NCI-H2196 (cell line): ENCODE measurements at regions not wholly inside any gene's neighbourhood (a gene's known extent, or its start where the extent isn't known, plus 50 kb on each side); places are given as distances from the start of the nearest gene placed in this dataset.

Experiments
- DNase-seq: peaks from one replicate; lab custom pipeline; 2025; ENCODE audit not compliant: unreplicated experiment; lab: John Stamatoyannopoulos, UW

DNA sequence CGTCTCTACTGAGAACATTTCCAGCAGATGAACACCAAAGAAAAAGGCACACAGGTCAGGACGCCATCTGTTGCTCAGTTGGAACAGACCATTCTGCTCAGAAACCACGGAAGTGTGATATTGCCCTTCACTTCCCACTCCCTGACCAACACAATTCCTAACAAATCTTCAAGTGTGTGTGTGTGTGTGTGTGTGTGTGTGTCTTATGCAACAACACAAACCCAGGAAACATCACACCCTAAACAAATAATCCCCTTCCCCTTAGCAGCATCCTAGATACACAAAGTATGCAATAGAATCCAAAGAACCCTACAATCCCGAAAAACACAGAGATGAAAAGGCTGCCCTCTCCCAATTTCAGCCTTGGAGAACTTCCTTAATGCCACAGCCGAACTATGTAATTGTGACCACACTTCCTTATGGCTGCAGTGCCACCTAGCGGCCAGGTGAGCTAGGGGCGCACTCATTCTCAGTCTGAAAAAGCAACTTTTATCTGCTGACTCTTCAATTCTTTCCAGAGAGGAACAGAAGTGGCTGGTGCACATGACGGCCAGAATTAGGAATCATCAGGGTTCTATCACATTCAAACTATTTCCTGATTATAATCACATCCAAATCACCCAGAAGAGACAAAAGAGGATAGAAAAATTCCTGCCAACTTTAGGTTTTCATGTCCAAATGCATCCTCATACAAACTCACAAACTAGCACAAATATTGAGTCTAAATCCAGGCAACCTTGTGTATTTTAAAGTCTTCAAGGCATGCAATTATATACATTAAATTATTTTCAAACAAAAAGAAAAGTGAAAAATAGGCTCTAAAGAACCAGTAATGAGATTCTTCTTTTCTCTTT lies 164.9 kb downstream of the DHX15 start:
- peak; percentile 74 for DNase-seq

DNA sequence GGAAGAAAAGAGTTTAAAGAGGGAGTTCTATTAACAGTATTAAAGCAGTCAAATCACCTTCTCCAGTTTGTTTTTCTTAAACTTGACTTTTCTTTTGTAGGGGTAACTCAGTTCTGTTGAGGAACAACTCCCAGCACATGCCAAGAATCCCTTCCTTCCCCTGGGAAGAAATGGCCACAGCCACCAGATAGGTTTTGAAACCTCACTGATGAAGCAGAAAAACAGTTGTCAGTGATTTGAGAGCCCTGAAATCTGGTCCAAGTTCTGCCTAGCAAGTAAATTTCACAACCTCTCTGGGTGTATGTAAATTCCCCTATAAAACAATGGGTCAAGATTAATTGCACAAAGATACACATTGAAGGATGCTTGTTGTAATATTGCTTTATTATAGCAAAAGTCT lies 167.1 kb downstream of the DHX15 start:
- no peak for DNase-seq

DNA sequence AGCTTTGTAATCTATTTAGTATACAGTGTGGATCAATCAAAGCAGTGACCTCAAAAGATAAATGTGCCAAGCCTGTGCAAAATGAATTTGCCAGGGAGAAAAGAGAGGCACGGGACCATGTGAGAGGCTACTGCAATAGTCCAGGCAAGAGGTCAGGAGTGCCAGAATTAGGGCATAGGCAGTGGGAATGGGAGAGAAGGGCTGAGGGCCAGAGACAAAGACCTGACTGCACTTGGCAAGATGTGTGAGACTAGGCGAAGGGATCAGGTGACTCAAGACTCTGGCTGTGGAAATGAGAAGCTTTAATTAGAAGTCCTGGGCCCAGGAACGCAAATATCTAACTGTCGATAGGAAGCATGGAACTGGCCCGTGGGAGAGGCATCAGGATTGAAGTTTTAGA lies 168.1 kb downstream of the DHX15 start:
- DNase-seq = no peak

DNA sequence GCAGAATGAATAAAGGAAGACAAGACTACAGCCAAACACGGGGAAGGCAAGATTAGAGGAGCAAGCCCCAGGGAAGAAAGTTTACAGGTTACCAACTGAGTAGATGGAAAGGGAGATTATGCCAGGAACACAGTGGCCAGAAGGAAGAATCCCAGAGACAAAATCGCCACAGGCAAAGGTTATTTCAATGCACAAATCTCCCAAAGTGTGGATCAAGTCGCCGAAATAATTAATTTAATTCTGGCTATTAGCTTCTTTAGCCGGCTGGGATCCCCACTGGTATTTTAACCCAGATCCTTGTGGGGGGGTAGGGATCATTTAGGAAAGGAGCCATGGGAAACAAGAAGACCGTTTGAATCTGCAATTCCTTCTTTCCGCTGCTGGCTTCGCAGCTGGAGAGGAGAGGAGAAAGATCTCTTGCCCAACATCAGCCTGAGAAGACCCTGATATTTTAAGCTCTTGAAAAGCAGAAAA lies 171.0 kb downstream of the DHX15 start:
- no peak for DNase-seq

DNA sequence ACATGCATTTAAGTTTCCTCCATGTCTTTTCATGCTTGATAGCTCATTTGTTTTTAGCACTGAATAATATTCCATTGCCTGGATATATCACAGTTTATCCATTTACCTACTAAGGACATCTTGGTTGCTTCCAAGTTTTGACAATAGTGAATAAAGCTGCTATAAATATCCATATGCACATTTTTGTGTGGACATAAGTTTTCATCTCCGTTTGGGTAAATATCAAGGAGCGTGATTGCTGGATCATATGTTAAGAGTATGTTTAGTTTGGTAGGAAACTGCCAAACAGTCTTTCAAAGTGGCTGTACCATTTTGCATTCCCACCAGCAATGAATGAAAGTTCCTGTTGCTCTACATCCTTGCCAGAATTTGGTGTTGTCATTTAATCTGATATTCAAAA lies 172.5 kb downstream of the DHX15 start:
- no peak for DNase-seq

DNA sequence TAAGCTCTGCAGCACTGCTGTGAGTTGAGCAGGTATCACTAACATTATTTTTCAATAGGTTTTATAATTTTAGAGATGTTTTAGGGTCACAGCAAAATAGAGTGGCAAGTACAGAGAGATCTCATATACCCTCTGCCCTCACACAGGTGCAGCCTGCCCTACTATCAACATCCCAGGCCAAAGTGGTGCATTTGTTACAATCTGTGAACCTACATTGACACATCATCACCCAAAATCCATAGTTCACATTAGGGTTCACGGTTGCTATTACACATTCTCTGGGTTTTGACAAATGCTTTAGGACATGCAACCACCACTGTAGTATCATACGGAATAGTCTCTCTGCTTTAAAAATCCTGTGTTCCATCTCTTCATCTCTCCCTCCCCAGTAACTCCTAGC lies 173.1 kb downstream of the DHX15 start:
- DNase-seq = no peak

DNA sequence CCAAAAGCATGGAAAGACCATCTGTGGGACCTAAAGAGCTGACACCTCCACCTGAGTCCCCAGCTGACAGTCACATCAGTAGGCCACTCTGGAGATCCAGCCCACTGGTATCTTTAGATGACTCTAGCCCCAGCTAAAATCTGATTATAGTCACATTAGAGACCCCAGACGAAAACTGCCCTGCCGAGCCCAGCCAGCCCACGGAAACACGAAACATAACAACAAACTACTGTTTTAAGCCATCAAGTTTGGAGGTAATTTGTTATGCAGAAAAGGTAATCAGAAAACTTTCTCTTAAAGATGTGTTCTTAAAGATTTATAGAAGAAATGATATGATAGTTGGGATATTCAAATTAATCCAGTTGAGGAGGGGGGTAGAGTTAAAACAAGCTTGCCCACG lies 175.7 kb downstream of the DHX15 start:
- no peak for DNase-seq

DNA sequence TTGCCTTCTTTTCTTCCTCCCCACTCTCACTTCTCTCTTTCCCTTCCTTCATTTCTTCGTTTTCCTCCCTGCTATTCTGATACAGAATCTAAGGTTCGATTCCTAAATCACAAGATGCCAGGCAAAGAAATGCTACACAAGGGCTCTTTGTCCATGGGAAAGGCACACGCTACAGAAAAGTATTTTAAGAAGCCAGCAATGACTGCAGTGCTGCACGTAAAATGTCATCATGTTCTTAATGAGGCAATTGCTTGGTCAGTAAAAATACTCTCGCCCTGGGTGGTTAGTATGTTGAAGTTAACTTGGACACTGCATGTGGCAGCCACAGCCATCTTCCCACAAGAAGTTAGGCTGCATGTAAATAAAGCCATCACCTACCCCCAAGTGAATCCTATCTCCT lies 178.4 kb downstream of the DHX15 start:
- DNase-seq = no peak

DNA sequence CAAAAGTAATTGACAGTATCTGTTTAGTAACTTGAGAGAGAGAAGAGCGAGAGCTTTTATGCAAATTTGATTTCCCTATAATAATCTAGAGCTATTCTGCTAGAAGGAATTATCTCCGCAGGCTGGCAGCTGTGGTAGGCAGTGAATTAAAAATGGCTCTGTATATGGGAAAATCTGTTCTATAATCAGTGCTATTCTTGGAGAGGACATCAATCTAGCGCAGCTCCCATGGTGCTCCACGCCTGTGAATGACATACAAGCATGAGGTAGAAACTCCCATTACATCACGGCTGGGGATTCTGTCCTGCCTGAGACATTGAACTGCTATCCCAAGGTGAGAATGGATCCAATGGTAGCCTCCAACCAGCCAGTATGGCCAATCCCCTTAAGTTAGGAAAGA lies 179.0 kb downstream of the DHX15 start:
- DNase-seq = no peak

DNA sequence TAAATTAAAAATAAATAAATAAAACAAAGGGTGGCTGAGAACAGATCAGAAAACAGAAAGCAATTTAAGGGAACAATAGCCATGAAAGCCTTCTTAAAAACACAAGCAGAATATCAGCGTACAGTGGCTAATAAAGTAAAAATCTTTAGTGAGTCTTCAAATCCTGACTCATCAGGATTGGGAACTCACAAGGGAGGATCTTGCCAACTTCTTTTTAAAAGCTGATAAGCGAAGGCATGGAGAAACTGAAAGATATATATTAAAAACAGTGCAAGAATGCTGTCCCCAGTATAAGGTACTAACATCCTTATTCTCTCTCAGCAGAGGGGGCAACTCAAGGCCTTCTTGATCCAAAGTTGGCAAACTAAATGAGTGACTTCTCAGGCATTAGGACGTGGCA lies 180.1 kb downstream of the DHX15 start:
- no peak for DNase-seq

DNA sequence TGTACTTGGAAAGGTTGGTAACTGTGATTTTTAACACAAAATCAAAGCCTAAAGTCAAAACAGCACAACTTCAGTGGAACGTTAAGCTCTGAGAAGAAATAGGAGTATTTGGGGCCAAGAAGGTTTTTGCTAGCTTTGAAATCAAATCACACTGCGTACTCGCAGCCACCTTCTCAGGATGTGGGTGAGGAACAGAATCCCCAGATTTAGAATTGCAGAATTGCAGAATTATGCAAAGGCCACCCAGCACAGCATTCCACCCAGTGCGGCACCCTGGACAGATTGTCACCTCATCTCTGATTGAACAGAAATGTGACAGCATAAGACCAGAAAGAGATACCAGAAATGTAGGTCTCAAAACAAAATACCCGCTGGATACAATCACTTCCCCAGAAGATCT lies 181.1 kb downstream of the DHX15 start:
- DNase-seq = no peak

DNA sequence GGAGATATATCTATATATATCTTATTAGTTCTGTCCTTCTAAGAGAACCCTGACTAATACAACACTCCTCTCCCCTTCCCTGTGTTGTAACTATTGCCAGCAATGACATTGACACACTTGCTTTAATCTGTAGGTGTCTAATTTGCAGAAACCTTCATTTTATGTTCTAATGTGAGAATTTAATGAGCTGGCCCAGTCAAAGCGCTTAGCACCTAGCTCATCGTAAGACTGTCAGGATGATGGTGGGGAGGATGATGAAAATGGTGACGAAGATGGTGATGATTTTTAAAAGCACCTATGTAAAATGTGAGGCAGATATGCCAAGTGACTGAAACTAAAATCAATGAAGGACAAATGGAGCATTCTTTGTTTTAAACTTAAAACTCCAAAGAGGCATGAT lies 183.8 kb downstream of the DHX15 start:
- DNase-seq = no peak

DNA sequence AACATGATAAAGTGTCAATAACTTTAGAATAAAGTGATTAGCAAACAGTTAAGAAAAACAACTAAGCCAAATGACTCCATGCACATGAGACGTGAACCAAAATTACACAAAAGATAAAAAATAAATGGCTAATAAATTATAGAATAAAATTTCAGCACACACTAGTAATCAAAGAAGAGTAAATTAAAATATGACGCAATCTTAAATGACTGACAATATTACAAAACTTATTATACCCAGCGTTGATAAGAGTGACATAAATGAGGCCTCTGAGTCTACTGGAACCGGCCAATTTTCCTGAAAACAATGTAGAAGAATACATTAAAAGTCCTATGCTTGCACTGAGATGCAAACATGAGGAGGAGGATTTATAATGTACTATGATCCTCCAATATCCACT lies 187.4 kb downstream of the DHX15 start:
- no peak for DNase-seq

DNA sequence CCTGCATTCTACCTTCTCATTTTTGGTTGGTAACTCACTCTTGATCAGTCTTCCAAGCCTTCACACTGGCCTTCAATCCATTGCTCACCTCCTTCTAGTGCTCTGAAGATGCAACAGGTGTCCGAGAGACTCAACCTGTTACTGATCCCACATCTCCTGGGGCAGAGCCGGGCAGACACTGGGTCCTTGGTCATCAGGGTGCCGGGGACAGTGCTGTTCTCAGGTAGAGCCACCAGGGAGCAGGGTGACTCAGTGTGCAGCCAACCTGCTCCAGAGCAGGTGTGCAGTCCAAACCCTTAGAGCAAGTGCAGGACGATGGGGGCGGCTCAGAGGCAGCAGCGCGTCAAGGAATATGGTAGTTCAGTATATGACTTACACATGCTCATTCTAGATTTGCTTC lies 188.4 kb downstream of the DHX15 start:
- DNase-seq = no peak

DNA sequence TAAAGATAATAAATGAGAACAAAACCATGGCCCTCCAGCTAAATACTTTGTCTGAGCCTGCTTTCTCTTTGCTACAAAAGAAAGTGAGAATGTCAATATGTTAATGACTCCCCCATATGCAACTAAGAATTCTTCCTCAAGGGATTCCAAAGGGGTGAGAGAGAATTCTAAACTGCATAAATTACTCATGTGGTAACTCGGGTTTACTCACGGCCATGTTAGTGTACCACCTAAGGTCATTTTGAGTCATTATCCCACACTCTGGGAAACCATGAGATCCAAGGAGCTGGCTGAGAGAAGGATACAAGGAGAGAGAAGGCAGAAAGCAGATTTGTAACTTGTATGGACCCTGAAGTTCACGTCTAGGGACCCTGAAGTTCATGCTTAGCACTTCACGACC lies 190.3 kb downstream of the DHX15 start:
- DNase-seq = no peak

DNA sequence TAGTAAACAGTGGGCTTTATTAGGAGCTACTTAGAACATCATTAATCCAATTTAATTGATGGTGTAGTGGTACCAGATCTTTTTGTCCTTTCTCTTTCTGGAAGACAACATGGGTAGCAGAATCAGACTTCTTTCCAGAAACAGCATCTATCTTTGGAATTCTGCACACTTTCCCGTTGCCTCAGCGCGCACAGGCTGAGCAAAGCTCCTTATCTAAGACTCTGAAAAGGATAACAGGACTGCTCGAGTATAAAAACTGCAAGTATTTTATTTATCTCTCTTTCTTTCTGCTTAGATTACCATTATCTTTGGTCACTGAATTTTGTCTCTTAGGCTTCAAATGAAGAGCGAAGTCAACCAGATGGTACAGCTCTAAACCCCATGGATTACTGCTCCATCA lies 191.7 kb downstream of the DHX15 start:
- DNase-seq = no peak

DNA sequence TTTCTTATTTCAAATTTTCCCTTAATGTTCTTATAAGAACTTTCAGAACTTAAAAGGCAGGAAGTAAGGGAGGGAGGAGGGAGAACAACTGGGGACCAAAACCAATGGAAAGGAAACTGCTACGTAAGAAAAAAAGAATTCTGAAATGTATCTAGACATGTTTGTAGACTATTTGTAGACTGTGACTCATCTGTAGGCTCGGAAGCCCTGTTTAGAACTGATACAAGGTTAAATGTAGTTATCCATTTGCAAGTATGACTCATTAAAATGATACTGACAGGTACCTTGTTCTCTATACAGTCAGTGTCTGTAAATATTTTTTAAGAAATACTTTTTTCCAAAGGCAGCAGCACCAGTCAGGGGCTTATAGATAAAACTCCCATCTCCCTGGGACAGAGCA lies 202.0 kb downstream of the DHX15 start:
- DNase-seq = no peak

DNA sequence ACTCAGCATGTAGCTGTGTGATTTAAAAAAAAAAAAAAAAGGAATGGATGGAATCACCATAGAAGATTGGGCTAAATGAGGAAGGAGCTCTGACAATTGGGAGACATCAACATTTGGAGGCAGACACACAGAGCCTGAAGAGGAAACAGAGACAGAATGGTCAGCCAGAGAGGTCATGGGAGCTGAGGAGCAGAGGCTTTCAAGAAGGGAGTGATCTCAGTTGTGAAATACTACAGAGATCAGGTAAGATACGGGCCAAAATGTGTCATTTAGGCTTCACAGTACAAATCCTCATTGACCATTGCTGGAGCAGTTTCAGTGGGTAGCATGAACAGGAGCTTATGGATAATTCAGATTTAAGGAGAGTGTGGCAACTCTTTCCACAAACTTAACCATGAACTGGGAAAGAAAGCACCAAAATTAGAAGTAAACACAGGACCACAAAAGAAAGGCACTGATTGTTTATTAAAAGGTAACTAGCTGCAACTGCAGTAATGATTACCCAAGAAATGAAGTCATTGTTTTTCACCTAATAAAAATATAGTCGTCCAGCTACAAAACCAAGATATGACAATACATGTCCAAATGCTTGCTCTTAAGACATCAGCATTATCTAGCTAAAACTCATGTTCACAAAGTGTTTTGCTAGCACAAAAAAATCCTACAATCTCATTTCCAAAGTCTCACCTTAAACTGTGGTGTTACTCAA lies 203.2 kb downstream of the DHX15 start:
- DNase-seq = no peak

DNA sequence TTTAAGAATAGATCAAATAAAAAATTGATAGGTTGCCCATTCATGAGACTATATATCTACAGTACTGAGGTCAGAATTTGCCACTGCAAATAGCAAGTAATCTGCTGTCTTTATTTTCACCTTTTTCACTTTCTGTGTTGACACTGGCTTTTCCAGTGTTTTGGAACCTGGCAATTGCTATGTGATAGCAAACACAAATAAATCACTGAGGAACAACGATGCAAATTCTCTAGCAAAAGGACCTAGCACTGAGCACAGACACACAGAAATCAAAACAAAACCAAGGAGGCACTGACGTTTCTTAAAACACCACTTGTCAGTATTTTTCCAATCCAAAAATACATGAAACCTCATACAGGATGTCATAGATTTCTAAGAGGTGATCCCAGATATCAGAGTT lies 210.7 kb downstream of the DHX15 start:
- no peak for DNase-seq

DNA sequence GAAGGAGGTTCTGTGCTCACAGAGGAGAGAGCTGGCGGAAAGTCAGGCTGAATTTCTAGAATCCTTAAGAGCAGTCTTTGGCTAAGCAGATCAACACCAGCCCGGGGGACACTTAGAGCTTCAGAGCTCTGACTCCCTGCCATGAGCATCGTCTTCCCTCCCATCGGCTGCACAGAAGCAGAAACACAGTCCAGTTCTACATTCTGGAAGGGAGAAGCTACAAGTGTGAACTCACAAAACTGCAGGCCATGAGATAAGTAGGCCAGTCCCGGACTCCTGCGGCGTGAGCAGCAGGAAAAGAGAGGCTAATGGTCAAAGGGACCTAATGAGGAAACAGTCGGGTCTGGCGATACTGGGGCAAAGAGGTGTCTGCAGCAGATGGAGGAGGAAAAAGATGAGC lies 211.5 kb downstream of the DHX15 start:
- no peak for DNase-seq

DNA sequence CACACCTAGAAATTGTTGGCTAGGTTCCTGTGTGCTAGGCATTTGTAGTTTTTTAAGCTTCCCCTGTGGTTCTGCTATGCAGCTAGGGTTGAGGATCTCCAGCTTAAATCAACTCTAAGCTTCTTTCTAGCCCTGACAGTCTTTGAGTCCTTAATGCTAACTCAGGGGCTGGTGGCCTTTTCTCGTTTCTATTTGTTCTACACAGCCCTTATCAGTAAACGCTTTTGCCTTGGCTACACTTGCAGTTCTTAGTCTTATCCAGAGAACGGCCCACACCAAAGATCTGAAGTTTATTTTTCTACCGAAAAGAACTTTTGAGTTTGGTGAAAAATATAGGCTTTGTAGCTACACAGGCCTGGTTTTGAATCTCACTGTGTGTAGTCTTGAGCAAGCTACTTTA lies 212.0 kb downstream of the DHX15 start:
- DNase-seq = no peak

DNA sequence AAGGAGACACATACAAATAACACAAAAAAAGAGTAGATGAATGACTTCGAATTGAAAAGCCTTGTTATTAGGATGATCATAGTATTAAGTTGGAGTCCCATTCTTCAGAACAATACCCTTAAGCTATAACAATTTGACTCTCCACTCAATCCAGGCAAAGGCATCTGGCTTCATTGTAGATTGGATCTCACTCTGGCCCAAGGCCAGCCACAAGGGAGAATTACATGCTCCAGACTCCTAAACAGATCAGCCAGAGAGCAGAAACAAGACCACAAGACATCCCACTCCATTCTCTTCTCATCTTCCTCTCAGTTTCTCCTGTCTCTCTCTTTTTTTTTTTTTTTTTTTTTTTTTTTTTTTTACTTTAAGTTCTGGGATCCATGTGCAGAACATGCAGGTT lies 213.9 kb downstream of the DHX15 start:
- DNase-seq = no peak
